ENCODE measurements at regions not wholly inside any gene's neighbourhood (a gene's known extent, or its start where the extent isn't known, plus 50 kb on each side); places are given as distances from the start of the nearest gene placed in this dataset.

DNA sequence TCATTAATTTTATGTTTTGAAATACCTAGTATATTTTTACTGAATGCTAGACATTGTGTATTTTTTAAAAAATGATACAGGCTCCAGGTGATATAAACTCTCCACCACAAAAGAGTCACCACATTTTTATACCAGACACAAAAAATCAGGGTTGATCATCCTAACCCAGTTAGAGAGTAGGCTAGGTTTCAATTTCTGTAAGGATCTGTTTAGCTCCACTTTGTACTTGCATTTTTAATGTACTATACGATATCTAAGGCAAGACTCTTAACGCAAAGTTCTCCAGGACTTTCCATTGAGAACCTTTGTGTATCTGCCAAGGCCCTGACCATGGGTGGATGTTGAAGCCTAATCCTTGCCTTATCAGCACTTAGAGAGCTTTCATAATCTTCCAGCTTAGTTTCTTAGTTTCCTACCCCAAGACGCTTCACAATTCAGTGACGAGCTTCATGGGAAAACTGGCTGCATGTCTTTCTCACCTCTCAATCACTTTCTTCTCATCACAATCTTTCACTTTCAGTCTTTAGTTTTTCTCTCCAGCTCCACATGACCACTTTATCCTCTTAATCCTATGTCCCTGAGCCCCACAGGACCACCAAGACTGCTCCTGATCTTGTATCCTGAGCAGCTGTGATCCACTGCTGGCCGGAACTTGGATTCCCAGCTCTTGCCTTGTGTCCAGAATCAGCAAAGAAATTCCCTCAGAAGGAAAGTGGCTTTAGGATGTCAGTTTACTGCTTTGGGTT, 635.8 kb downstream of the RNF144A start:
- TF ChIP-seq, protein P1, sequence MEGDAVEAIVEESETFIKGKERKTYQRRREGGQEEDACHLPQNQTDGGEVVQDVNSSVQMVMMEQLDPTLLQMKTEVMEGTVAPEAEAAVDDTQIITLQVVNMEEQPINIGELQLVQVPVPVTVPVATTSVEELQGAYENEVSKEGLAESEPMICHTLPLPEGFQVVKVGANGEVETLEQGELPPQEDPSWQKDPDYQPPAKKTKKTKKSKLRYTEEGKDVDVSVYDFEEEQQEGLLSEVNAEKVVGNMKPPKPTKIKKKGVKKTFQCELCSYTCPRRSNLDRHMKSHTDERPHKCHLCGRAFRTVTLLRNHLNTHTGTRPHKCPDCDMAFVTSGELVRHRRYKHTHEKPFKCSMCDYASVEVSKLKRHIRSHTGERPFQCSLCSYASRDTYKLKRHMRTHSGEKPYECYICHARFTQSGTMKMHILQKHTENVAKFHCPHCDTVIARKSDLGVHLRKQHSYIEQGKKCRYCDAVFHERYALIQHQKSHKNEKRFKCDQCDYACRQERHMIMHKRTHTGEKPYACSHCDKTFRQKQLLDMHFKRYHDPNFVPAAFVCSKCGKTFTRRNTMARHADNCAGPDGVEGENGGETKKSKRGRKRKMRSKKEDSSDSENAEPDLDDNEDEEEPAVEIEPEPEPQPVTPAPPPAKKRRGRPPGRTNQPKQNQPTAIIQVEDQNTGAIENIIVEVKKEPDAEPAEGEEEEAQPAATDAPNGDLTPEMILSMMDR (IDR thresholded peaks at IDR 0.05): no peak
- TF ChIP-seq POLR2A (IDR thresholded peaks at IDR 0.05) (no peak), POLR2AphosphoS5 (IDR thresholded peaks at IDR 0.05) (no peak), EP300 (IDR thresholded peaks at IDR 0.05; ENCODE audit: low read depth) (no peak)
